ENCODE measurements at regions not wholly inside any gene's neighbourhood (a gene's known extent, or its start where the extent isn't known, plus 50 kb on each side); places are given as distances from the start of the nearest gene placed in this dataset.

DNA sequence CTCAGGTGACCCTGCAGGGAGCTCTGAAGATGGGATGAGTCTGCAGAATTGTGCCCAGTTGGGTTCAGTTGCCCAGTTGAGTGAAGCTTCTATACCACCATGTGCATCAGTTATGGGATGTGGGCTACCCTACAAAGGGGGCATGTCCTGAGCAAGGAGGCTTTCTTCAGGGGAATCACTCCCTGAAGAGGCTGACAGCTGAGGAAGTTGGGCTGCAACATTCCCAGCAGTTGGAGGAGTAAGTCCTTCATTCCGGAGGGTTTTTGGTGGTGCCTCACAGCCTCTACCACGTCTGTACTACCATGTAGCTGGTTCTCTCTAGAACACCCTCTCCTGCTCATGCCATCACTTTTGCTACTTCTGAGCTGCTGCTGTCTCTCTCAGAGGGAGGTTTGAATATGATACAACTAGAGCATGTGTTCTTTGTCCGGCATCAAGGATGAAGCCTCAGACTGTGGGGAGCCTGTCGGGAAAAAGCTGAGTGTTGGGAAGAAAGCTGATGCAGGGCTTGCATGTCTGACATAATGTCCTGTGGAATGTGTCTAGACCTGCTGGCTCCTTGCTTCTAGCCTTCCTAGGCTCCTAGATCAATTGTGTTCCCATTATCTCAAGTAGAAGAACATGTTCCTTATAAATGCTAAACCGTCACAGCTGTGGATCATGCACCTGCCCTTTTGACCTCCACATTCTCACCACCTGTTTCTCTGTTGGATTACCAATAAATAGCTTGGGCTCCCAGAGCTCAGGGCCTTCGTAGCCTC lies 355.8 kb downstream of the CCSER2 start:
- FAIRE-seq (no peak), DNase-seq (ENCODE audit: insufficient read length) (no peak)
- TF ChIP-seq POLR2AphosphoS5 (IDR thresholded peaks at IDR 0.05; ENCODE audit: low read depth, low read length) = no peak
- TF ChIP-seq POLR2A (IDR thresholded peaks at IDR 0.05; ENCODE audit: low read depth, low read length) = no peak
- TF ChIP-seq TAF1 (IDR thresholded peaks at IDR 0.05; ENCODE audit: borderline replicate concordance, low read depth, low read length) = no peak

DNA sequence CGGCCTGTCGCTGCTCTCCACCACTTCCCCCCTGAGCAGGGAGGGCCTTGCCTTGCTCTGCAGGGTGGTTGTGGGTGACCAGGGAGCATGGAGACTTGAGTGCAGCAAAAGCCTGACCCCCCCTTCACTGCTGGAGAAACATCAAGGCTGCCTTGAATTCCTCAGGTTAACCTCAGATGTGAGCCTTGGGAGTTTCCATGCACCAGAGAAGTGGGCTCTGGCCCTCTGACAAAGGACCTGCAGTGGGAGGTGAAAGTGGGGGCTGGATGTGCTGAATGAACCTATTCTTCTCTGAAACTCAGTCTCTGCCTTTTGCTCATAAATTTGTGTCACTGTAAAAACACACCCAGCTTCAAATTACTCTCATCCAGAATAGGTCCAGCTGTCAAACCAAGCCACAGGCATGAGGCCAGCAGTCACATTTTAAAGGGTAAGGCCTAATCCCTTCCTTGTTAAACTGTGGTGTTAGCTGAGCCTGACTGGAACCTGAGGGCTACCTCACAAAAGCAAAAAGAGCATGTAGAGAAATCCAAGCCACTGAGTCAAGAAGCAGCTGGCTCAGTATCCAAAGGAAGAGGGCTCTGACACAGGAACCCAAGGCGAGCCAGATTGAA lies 356.8 kb downstream of the CCSER2 start:
- TF ChIP-seq POLR2A (IDR thresholded peaks at IDR 0.05; ENCODE audit: low read depth, low read length) = no peak
- no peak for TF ChIP-seq TAF1 (IDR thresholded peaks at IDR 0.05; ENCODE audit: borderline replicate concordance, low read depth, low read length)
- TF ChIP-seq POLR2AphosphoS5 (IDR thresholded peaks at IDR 0.05; ENCODE audit: low read depth, low read length) = no peak
- FAIRE-seq (no peak), DNase-seq (ENCODE audit: insufficient read length) (no peak)

DNA sequence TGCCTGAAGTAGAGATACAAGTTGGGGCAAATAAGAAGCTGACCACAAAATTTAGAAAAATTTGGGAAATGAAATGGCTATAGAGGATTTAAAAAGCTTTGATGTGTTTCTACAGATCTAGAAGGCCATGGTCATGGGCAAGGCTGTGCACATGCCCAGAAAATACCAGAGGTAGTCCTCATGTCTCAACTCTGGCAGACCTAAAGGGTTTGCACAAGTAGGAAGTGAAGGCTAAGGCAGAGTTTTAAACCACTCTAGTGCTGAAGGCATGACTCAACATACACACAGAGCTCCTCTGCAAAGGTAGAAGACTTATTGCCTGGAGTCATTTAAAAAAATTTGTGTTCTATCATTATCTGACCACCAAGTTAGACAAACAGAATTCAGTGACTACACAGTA lies 364.6 kb downstream of the CCSER2 start:
- no peak for DNase-seq (ENCODE audit: insufficient read length)
- TF ChIP-seq POLR2AphosphoS5 (IDR thresholded peaks at IDR 0.05; ENCODE audit: low read depth, low read length) (no peak), POLR2A (IDR thresholded peaks at IDR 0.05; ENCODE audit: low read depth, low read length) (no peak), TAF1 (IDR thresholded peaks at IDR 0.05; ENCODE audit: borderline replicate concordance, low read depth, low read length) (no peak)
- no peak for FAIRE-seq

DNA sequence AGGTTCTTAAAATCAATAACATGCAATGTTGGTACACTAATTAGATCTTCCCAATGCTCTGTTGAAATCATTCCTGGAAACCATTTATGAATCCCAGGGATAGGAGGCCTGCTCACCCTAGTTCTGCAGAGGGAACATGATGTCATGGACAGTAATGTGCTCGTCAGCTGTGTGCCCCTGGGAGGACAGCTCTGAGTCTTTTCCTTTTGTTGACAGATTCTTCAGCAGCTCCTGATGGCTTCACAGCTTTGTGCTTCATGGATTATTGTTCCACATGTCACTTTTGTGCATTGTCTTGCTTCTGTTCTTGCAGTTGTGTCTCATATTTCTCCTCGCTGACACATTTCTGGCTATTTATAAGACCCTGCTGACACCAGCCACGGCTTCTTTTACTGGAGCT lies 367.5 kb downstream of the CCSER2 start:
- DNase-seq (ENCODE audit: insufficient read length) (no peak), FAIRE-seq (no peak)
- no peak for TF ChIP-seq TAF1 (IDR thresholded peaks at IDR 0.05; ENCODE audit: borderline replicate concordance, low read depth, low read length)
- no peak for TF ChIP-seq POLR2A (IDR thresholded peaks at IDR 0.05; ENCODE audit: low read depth, low read length)
- no peak for TF ChIP-seq POLR2AphosphoS5 (IDR thresholded peaks at IDR 0.05; ENCODE audit: low read depth, low read length)

DNA sequence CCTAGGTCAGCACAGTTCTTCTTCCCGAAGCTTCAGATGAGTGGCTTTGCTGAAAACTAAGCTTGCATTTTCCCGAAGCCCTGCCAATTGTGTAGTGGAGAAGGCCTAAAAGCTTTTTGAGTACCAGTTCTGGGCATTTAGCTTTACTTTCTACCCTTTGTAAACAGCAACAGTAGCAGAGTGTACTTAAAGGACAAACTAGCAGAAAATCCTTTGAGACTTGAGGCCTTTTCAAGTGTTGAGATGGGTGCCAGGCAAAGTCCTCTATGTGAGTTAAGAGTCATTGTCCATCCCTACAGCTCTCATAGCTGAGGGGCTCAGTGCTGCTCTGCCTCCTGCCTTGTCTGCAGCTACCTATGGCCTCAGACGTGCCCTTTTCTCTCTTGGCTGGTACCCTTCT lies 368.2 kb downstream of the CCSER2 start:
- FAIRE-seq (no peak), DNase-seq (ENCODE audit: insufficient read length) (no peak)
- no peak for TF ChIP-seq TAF1 (IDR thresholded peaks at IDR 0.05; ENCODE audit: borderline replicate concordance, low read depth, low read length)
- TF ChIP-seq POLR2A (IDR thresholded peaks at IDR 0.05; ENCODE audit: low read depth, low read length) = no peak
- TF ChIP-seq POLR2AphosphoS5 (IDR thresholded peaks at IDR 0.05; ENCODE audit: low read depth, low read length) = no peak

DNA sequence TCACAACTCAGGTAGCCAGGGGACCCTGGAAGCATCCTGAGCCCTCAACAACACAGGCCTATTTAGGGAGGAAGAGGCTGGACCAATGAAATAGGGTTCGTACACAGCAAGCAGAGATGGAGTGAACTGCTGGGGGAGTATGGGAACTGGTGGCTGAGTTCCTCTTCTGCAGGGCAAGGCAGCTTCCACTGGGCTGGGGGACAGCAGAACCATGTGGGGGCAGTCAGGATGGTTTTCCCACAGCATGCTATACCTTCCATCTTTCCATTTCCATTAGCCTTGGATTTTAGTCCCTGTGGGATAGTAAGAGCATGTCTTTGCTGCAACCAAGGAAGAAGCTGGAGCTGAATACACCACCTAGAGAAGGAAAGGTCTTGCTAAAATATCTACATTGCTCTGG lies 370.6 kb downstream of the CCSER2 start:
- FAIRE-seq = no peak
- TF ChIP-seq TAF1 (IDR thresholded peaks at IDR 0.05; ENCODE audit: borderline replicate concordance, low read depth, low read length) (no peak), POLR2A (IDR thresholded peaks at IDR 0.05; ENCODE audit: low read depth, low read length) (no peak), POLR2AphosphoS5 (IDR thresholded peaks at IDR 0.05; ENCODE audit: low read depth, low read length) (no peak)
- DNase-seq (ENCODE audit: insufficient read length) = no peak

DNA sequence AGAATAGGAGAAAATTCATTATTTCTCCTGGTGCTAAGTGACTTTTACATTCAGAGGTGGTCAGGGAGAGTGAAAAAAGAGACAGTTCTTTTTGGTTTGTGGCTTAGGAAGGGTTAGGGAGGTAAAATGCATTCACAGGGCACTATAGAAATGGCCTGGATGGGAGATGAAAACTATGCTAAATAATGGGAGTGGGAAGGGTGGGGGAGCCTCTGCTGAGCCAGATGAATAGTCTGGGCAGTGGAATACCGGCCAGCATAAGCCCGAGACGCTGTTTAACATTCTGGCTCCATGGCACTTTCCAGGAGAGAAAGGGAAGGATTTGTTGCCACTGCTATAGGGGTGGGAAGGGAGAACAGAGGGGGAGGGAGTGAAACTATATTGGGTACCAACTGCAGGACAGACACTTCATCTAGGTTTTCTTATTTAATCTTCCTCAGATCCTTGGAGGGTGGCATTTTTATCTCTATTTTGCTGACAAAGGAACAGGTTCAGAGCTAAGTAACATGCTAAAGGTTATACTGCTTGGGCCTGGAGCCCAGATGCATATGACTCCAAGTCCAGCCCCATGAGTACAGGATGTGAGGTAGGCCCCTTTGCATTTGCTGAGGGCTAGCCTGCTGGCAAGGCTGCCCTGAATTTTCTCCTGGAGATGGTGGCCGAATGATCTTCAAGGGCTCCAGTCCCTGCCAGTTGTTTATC lies 372.4 kb downstream of the CCSER2 start:
- TF ChIP-seq TAF1 (IDR thresholded peaks at IDR 0.05; ENCODE audit: borderline replicate concordance, low read depth, low read length) (no peak), POLR2A (IDR thresholded peaks at IDR 0.05; ENCODE audit: low read depth, low read length) (no peak), POLR2AphosphoS5 (IDR thresholded peaks at IDR 0.05; ENCODE audit: low read depth, low read length) (no peak)
- DNase-seq (ENCODE audit: insufficient read length) (no peak), FAIRE-seq (no peak)

DNA sequence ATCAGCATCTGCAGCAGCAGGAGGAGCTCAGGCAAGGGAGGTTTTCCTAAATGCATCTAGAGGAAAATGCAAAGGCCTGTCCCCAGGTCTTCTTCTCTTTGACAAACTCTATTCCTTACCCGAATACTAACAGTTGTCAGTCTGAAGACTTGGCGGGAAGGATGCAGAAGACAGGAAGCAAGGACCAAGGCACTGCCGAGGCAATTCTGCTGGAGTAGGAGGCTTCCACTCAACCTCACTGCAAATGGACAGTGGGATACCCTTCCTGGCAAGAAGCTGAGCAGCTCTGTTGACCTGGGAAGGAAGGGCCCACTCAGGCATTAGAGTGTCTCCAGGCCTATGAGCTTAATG lies 373.0 kb downstream of the CCSER2 start:
- TF ChIP-seq POLR2AphosphoS5 (IDR thresholded peaks at IDR 0.05; ENCODE audit: low read depth, low read length) (no peak), TAF1 (IDR thresholded peaks at IDR 0.05; ENCODE audit: borderline replicate concordance, low read depth, low read length) (no peak), POLR2A (IDR thresholded peaks at IDR 0.05; ENCODE audit: low read depth, low read length) (no peak)
- DNase-seq (ENCODE audit: insufficient read length) (no peak), FAIRE-seq (no peak)

DNA sequence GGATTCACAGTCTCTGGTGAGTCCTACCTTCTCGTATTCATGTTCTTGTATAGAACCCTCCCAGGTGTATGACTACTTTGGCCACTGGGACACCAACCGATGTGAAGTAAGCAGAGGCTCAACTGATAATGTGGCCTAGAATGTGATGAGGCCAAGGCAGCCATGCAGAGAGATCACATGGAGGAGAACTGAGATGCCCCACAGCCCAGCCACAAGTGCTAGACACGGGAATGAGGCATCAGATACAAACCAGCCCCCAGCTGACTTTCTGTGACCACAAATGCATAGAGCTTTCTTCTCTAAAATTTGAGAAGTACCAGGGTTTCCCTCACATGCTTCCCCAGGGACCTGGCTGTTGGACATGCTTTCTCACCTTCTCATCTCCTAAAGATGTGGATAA lies 375.7 kb downstream of the CCSER2 start:
- DNase-seq (ENCODE audit: insufficient read length) = no peak
- no peak for TF ChIP-seq TAF1 (IDR thresholded peaks at IDR 0.05; ENCODE audit: borderline replicate concordance, low read depth, low read length)
- no peak for TF ChIP-seq POLR2A (IDR thresholded peaks at IDR 0.05; ENCODE audit: low read depth, low read length)
- TF ChIP-seq POLR2AphosphoS5 (IDR thresholded peaks at IDR 0.05; ENCODE audit: low read depth, low read length) = no peak
- FAIRE-seq = no peak

DNA sequence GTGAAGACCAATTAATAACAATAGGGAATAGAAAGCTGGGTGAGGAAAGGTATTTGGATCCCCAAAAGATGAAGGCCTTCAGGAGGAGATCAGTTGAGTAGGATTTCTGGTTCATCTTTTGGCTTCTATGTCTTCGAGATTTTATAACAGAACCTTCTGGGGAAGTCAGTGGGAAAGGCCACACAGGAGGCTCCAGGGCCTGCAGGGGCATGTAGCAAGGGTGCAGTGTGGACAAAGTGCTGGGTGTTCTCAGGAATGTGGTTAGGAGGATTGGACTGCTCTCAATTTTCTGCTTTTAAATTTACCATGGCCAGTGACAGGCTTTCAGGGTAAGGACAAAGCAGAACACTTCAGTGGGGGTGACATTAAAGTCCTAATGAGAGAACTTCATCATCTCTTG lies 378.0 kb downstream of the CCSER2 start:
- FAIRE-seq (no peak), DNase-seq (ENCODE audit: insufficient read length) (no peak)
- no peak for TF ChIP-seq POLR2AphosphoS5 (IDR thresholded peaks at IDR 0.05; ENCODE audit: low read depth, low read length)
- TF ChIP-seq TAF1 (IDR thresholded peaks at IDR 0.05; ENCODE audit: borderline replicate concordance, low read depth, low read length) = no peak
- TF ChIP-seq POLR2A (IDR thresholded peaks at IDR 0.05; ENCODE audit: low read depth, low read length) = no peak

DNA sequence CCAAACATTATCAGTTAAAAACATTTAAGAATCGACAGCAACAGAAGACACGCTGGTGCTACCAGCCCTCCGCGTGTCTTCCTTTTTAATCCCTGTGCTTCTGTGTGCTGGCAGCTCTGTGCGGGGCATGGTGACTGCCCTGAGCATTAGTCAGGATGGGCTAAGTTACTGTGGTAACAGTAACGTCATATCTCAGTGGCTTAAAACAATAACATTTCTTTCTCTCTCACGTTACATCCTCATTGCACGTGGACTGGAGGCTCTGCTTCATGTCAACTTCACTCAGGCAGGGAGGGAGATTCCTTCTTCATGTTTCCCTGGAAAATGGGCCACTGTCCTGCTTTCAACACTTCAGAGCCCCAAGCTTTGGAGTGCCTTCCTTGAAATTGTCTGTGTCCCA lies 378.5 kb downstream of the CCSER2 start:
- FAIRE-seq = no peak
- no peak for DNase-seq (ENCODE audit: insufficient read length)
- TF ChIP-seq TAF1 (IDR thresholded peaks at IDR 0.05; ENCODE audit: borderline replicate concordance, low read depth, low read length) (no peak), POLR2A (IDR thresholded peaks at IDR 0.05; ENCODE audit: low read depth, low read length) (no peak), POLR2AphosphoS5 (IDR thresholded peaks at IDR 0.05; ENCODE audit: low read depth, low read length) (no peak)

DNA sequence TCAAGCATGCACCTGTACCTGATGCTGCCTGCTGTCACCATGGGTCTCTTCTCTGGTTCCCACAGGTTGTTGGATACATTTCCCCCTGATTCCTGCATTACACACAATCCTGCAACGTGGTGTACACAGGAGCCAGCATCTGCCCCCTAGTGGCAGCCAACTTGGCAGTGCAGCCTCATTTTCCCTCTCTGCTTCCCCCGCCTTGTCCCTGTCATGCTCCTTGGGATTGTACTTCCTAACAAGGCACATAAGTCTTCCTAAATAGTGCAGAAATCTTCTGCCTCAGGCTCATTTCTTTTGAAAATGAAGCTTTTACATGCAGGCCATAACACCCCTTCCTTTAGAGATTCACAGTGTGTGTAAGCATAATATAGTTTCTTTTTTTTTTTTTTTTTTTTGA lies 387.5 kb downstream of the CCSER2 start:
- FAIRE-seq = no peak
- TF ChIP-seq POLR2A (IDR thresholded peaks at IDR 0.05; ENCODE audit: low read depth, low read length) (no peak), TAF1 (IDR thresholded peaks at IDR 0.05; ENCODE audit: borderline replicate concordance, low read depth, low read length) (no peak), POLR2AphosphoS5 (IDR thresholded peaks at IDR 0.05; ENCODE audit: low read depth, low read length) (no peak)
- peak; percentile 23 for DNase-seq (ENCODE audit: insufficient read length)

Data from GM12892 (cell line).